Vagina (tissue), 2 donors: ENCODE measurements at regions not wholly inside any gene's neighbourhood (a gene's known extent, or its start where the extent isn't known, plus 50 kb on each side); places are given as distances from the start of the nearest gene placed in this dataset.

Experiments used
- POLR2A ChIP-seq, 2 donors: fragments of 450-650 bp; IDR thresholded peaks; one replicate each; pipeline ENCODE4 v1.6.1; 2017; ENCODE audit warnings: antibody characterized with exemption in 2 of 2, mild to moderate bottlenecking in 2 of 2, moderate library complexity in 2 of 2
- TF ChIP-seq, protein P1 (sequence below), 3 experiments: fragments of 450-650 bp in 2 of 3; fragments of 200-600 bp in 1 of 3; sonication (generic) in 1 of 3; IDR thresholded peaks; one replicate each; pipeline ENCODE4 v1.5.1; 2017 to 2019; ENCODE audit warnings: antibody characterized with exemption in 3 of 3, mild to moderate bottlenecking in 2 of 3, moderate library complexity in 2 of 3

DNA sequence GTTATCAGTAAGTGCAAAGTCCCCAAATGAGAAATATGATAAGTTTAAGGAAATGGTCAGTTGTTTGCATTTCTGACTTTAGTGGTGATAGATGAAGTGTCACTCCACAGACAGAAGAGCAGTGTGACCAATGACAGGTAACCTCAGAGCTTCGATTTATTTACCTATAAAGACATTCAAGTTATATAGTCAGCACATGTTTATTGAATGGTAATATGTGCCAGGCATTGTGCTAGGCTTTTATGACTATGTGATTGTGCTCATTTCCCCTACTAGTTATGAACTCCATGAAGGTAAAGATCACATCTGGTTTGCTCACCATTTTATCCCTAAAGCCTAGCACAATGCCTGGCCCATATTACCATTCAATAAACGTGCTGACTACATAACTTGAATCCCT lies 222.4 kb downstream of the HHIPL2 start:
- TF ChIP-seq, protein P1, sequence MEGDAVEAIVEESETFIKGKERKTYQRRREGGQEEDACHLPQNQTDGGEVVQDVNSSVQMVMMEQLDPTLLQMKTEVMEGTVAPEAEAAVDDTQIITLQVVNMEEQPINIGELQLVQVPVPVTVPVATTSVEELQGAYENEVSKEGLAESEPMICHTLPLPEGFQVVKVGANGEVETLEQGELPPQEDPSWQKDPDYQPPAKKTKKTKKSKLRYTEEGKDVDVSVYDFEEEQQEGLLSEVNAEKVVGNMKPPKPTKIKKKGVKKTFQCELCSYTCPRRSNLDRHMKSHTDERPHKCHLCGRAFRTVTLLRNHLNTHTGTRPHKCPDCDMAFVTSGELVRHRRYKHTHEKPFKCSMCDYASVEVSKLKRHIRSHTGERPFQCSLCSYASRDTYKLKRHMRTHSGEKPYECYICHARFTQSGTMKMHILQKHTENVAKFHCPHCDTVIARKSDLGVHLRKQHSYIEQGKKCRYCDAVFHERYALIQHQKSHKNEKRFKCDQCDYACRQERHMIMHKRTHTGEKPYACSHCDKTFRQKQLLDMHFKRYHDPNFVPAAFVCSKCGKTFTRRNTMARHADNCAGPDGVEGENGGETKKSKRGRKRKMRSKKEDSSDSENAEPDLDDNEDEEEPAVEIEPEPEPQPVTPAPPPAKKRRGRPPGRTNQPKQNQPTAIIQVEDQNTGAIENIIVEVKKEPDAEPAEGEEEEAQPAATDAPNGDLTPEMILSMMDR (IDR thresholded peaks at IDR 0.05), result no peak
- TF ChIP-seq POLR2A (IDR thresholded peaks at IDR 0.05), result no peak
